K562 (cell line): ENCODE measurements at regions not wholly inside any gene's neighbourhood (a gene's known extent, or its start where the extent isn't known, plus 50 kb on each side); places are given as distances from the start of the nearest gene placed in this dataset.

Source experiments
- BRD4 ChIP-seq: fragments of 200-600 bp; sonication (generic); IDR thresholded peaks from 2 replicates; pipeline ENCODE4 v1.6.1; 2017; ENCODE audit warnings: inconsistent platforms
- HNRNPLL ChIP-seq: fragments of 200-400 bp; formaldehyde crosslinking; IDR thresholded peaks from 2 replicates; pipeline ENCODE4 v1.6.1; 2017; ENCODE audit warnings: low read length, low read depth, mild to moderate bottlenecking; ENCODE audit not compliant: poor library complexity, severe bottlenecking
- L3MBTL2 ChIP-seq: fragments of 450-650 bp; IDR thresholded peaks from 2 replicates; pipeline ENCODE4 v1.6.1; 2016; ENCODE audit warnings: mild to moderate bottlenecking, moderate library complexity
- RB1 ChIP-seq: fragments of 450-650 bp; IDR thresholded peaks from 2 replicates; pipeline ENCODE4 v1.6.1; 2017; ENCODE audit warnings: low read depth, mild to moderate bottlenecking
- SIN3A ChIP-seq, 2 experiments: fragments of 150-350 bp in 1 of 2; IDR thresholded peaks; 2 replicates each; pipeline ENCODE4 v1.6.1; 2011 to 2016; ENCODE audit warnings: borderline replicate concordance in 2 of 2, low read depth in 2 of 2, low read length in 2 of 2, mild to moderate bottlenecking in 2 of 2, moderate library complexity in 2 of 2; ENCODE audit not compliant: control insufficient read depth in 1 of 2
- TF ChIP-seq, protein P1 (sequence below): fragments of 450-650 bp; IDR thresholded peaks from 2 replicates; pipeline ENCODE4 v1.6.1; 2016; ENCODE audit warnings: mild to moderate bottlenecking

DNA sequence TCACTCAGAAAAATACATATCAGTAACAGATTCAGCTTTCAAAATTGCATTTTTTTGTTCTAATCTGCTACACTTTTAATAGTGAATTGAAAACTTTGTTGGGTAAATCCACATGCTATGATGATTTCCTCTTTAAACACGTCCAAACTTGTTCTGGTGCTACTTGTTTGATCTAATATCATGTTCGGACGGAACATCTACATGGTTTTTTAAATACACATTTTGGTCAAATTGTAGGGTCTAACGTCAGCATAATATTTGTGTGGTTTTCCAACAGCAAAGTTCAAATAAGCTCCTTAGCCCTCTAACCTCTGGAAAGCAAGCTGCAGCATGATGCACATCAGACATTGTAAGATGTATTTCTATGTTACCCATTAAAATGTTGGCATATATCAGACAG, 98.5 kb upstream of the OSTN start:
- no peak for TF ChIP-seq SIN3A (IDR thresholded peaks at IDR 0.05; ENCODE audit: borderline replicate concordance in 2 of 2, control insufficient read depth in 1 of 2, low read depth in 2 of 2, low read length in 2 of 2)
- TF ChIP-seq, protein P1, sequence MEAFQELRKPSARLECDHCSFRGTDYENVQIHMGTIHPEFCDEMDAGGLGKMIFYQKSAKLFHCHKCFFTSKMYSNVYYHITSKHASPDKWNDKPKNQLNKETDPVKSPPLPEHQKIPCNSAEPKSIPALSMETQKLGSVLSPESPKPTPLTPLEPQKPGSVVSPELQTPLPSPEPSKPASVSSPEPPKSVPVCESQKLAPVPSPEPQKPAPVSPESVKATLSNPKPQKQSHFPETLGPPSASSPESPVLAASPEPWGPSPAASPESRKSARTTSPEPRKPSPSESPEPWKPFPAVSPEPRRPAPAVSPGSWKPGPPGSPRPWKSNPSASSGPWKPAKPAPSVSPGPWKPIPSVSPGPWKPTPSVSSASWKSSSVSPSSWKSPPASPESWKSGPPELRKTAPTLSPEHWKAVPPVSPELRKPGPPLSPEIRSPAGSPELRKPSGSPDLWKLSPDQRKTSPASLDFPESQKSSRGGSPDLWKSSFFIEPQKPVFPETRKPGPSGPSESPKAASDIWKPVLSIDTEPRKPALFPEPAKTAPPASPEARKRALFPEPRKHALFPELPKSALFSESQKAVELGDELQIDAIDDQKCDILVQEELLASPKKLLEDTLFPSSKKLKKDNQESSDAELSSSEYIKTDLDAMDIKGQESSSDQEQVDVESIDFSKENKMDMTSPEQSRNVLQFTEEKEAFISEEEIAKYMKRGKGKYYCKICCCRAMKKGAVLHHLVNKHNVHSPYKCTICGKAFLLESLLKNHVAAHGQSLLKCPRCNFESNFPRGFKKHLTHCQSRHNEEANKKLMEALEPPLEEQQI: no peak
- TF ChIP-seq RB1: no peak
- no peak for TF ChIP-seq BRD4
- no peak for TF ChIP-seq HNRNPLL
- TF ChIP-seq L3MBTL2: no peak
